HCT116 (cell line): ENCODE measurements at regions not wholly inside any gene's neighbourhood (a gene's known extent, or its start where the extent isn't known, plus 50 kb on each side); places are given as distances from the start of the nearest gene placed in this dataset.

Experiments used
- ATAC-seq: fragments of 200-7000 bp; cut with Tn5 transposase; 2 replicates; pipeline ENCODE4 v1.9.1; 2020; ENCODE audit warnings: mild to moderate bottlenecking, moderate library complexity
- BruUV-seq: library from RNA; stranded (reverse); fragments of 400-500 nt; replicated peaks from 2 replicates; lab custom pipeline; 2021; lab: Mats Ljungman, UMichigan
- CTCF ChIA-PET: fragments of 300-600 bp; sonication (Branson Sonifier 250); formaldehyde crosslinking; loops from one replicate; lab custom pipeline; 2021; ENCODE audit warnings: antibody characterized with exemption; lab: Charles Lee
- POLR2A ChIA-PET: fragments of 300-600, 350-600 bp; sonication (Branson Sonifier 250); formaldehyde crosslinking; loops from one replicate; lab custom pipeline; 2021; ENCODE audit warnings: antibody characterized with exemption; lab: Charles Lee
- RAD21 ChIA-PET, 2 experiments: fragments of 300-600 bp; sonication (Branson Sonifier 250); formaldehyde crosslinking; loops; one replicate each; lab custom pipeline; 2023; ENCODE audit warnings: low total read pairs in 2 of 2; ENCODE audit not compliant: uncharacterized antibody in 2 of 2, unreplicated experiment in 2 of 2, low non-redundant PET in 1 of 2; lab: Charles Lee
- DNase-seq: peaks from one replicate; pipeline ENCODE4 v3.0.0-alpha.2; 2010; ENCODE audit warnings: low read depth, low spot score
- H2AFZ ChIP-seq: fragments of 200-600 bp; shearing (Covaris generic), sonication (generic); 2 replicates; pipeline ENCODE4 v1.6.1; 2017; ENCODE audit warnings: low read depth, mixed run types, mixed read lengths, antibody characterized with exemption, low read length; ENCODE audit not compliant: poor library complexity, severe bottlenecking
- H3K27ac ChIP-seq: 2 replicates; pipeline ENCODE4 v1.5.1; 2012; ENCODE audit warnings: low read depth, low read length
- H3K27me3 ChIP-seq: fragments of 200-600 bp; sonication (generic); 2 replicates; pipeline ENCODE4 v1.6.1; 2016; ENCODE audit warnings: mixed run types, low read length, mixed read lengths; ENCODE audit not compliant: insufficient read depth
- H3K36me3 ChIP-seq, 2 experiments: fragments of 200-500 bp in 1 of 2; fragments of 200-600 bp in 1 of 2; sonication (Bioruptor generic) in 1 of 2; sonication (generic) in 1 of 2; 2 replicates each; pipeline versions ENCODE4 v1.5.1 to v1.6.1; 2014 to 2016; ENCODE audit warnings: low read length in 2 of 2, inconsistent platforms in 1 of 2, mixed read lengths in 1 of 2, mixed run types in 1 of 2; ENCODE audit not compliant: insufficient read depth in 2 of 2, control insufficient read depth in 1 of 2
- H3K4me1 ChIP-seq, 2 experiments: fragments of 200-600 bp in 1 of 2; sonication (generic) in 1 of 2; 2 replicates each; pipeline versions ENCODE4 v1.5.1 to v1.6.1; 2012 to 2017; ENCODE audit warnings: low read length in 2 of 2, inconsistent platforms in 1 of 2, mild to moderate bottlenecking in 1 of 2, mixed read lengths in 1 of 2, mixed run types in 1 of 2, moderate library complexity in 1 of 2; ENCODE audit not compliant: insufficient read depth in 2 of 2, control insufficient read depth in 1 of 2
- H3K4me2 ChIP-seq: fragments of 200-600 bp; sonication (generic); 2 replicates; pipeline ENCODE4 v1.6.1; 2017; ENCODE audit warnings: mixed run types, low read length, mixed read lengths
- H3K4me3 ChIP-seq, 2 experiments: fragments of 200-600 bp in 1 of 2; sonication (generic) in 1 of 2; replicated peaks in 1 of 2; 2 replicates each; pipeline ENCODE4 v1.5.1; 2011 to 2016; ENCODE audit warnings: low read length in 2 of 2, control low read depth in 1 of 2, low read depth in 1 of 2, mild to moderate bottlenecking in 1 of 2, mixed read lengths in 1 of 2, mixed run types in 1 of 2
- H3K79me2 ChIP-seq: fragments of 200-600 bp; sonication (generic); 2 replicates; pipeline ENCODE4 v1.6.1; 2017; ENCODE audit warnings: mild to moderate bottlenecking, mixed run types, low read length, moderate library complexity, mixed read lengths; ENCODE audit not compliant: insufficient read depth
- H3K9ac ChIP-seq: fragments of 200-600 bp; sonication (generic); 2 replicates; pipeline ENCODE4 v1.6.1; 2016; ENCODE audit warnings: low read length, mixed read lengths
- H3K9me2 ChIP-seq: fragments of 200-600 bp; sonication (generic), shearing (Covaris generic); 2 replicates; pipeline ENCODE4 v1.6.1; 2017; ENCODE audit warnings: mixed run types, mild to moderate bottlenecking, moderate library complexity; ENCODE audit not compliant: insufficient read depth
- H3K9me3 ChIP-seq, 2 experiments: fragments of 200-500 bp in 1 of 2; fragments of 200-600 bp in 1 of 2; sonication (Bioruptor generic) in 1 of 2; sonication (generic) in 1 of 2; 2 replicates each; pipeline ENCODE4 v1.6.1; 2014 to 2017; ENCODE audit warnings: low read length in 2 of 2, mixed read lengths in 2 of 2, inconsistent platforms in 1 of 2, low read depth in 1 of 2, mild to moderate bottlenecking in 1 of 2, mixed run types in 1 of 2, moderate library complexity in 1 of 2; ENCODE audit not compliant: control insufficient read depth in 1 of 2, insufficient read depth in 1 of 2
- H4K20me1 ChIP-seq: fragments of 200-600 bp; sonication (generic), shearing (Covaris generic); 2 replicates; pipeline ENCODE4 v1.6.1; 2017; ENCODE audit warnings: mixed run types, mild to moderate bottlenecking, moderate library complexity; ENCODE audit not compliant: insufficient read depth
- EGR1 ChIP-seq: IDR thresholded peaks from 2 replicates; pipeline ENCODE4 v1.6.1; 2012; ENCODE audit warnings: low read depth
- ELF1 ChIP-seq: IDR thresholded peaks from 2 replicates; pipeline ENCODE4 v1.6.1; 2012; ENCODE audit warnings: low read depth, borderline replicate concordance
- EZH2 ChIP-seq: fragments of 200-600 bp; sonication (generic); IDR thresholded peaks from 2 replicates; pipeline ENCODE4 v1.6.1; 2017; ENCODE audit warnings: antibody characterized with exemption, mixed run types
- FOSL1 ChIP-seq: IDR thresholded peaks from 2 replicates; pipeline ENCODE4 v1.6.1; 2012; ENCODE audit warnings: low read depth
- JUND ChIP-seq: IDR thresholded peaks from 2 replicates; pipeline ENCODE4 v1.6.1; 2012
- POLR2A ChIP-seq: IDR thresholded peaks from 2 replicates; pipeline ENCODE4 v1.7.0; 2011; ENCODE audit warnings: borderline replicate concordance; ENCODE audit not compliant: insufficient read depth, insufficient read length; ENCODE audit errors: extremely low read depth
- POLR2AphosphoS5 ChIP-seq: IDR thresholded peaks from 2 replicates; pipeline ENCODE4 v1.6.1; 2011; ENCODE audit warnings: mild to moderate bottlenecking, low read depth, low read length, moderate library complexity
- SIN3A ChIP-seq: IDR thresholded peaks from 2 replicates; pipeline ENCODE4 v1.6.1; 2012; ENCODE audit warnings: low read depth
- SP1 ChIP-seq: IDR thresholded peaks from 2 replicates; pipeline ENCODE4 v1.6.1; 2012; ENCODE audit warnings: low read depth
- TCF7L2 ChIP-seq: IDR thresholded peaks from 2 replicates; pipeline ENCODE4 v1.7.0; 2011; ENCODE audit warnings: borderline replicate concordance, inconsistent platforms; ENCODE audit not compliant: insufficient read depth, insufficient read length; ENCODE audit errors: extremely low read depth
- YY1 ChIP-seq: IDR thresholded peaks from 2 replicates; pipeline ENCODE4 v1.6.1; 2011; ENCODE audit warnings: low read length, low read depth, moderate library complexity, mild to moderate bottlenecking; ENCODE audit not compliant: insufficient replicate concordance; ENCODE audit errors: extremely low read depth
- ZFX ChIP-seq: fragments of 450-650 bp; IDR thresholded peaks from 2 replicates; pipeline ENCODE4 v1.6.1; 2017
- ZNF274 ChIP-seq: fragments of 200-500 bp; sonication (Bioruptor generic); IDR thresholded peaks from 2 replicates; pipeline ENCODE4 v1.6.1; 2014; ENCODE audit warnings: mild to moderate bottlenecking, low read depth, low read length, inconsistent platforms
- intact Hi-C: fragments of 100-400 bp; cut with micrococcal nuclease; formaldehyde crosslinking; loops from 2 replicates; pipeline ENCODE4 v1.10.0; 2022
- TF ChIP-seq, protein P1 (sequence below): IDR thresholded peaks from 2 replicates; pipeline ENCODE4 v1.6.1; 2012; ENCODE audit warnings: low read depth
- TF ChIP-seq, protein P2 (sequence below): IDR thresholded peaks from 2 replicates; pipeline ENCODE4 v1.6.1; 2012
- TF ChIP-seq, protein P3 (sequence below): IDR thresholded peaks from 2 replicates; pipeline ENCODE4 v1.6.1; 2011; ENCODE audit warnings: mild to moderate bottlenecking, low read length, moderate library complexity; ENCODE audit not compliant: insufficient replicate concordance; ENCODE audit errors: extremely low read depth
- TF ChIP-seq, protein P4 (sequence below): IDR thresholded peaks from 2 replicates; pipeline ENCODE4 v1.6.1; 2012
- TF ChIP-seq, protein P5 (sequence below), 3 experiments: fragments of 200-600 bp in 1 of 3; sonication (generic) in 1 of 3; IDR thresholded peaks in 2 of 3; conservative IDR thresholded peaks in 1 of 3; 2 replicates each; pipeline ENCODE4 v1.5.1; 2012 to 2017; ENCODE audit warnings: low read depth in 2 of 3, low read length in 2 of 3, antibody characterized with exemption in 1 of 3, borderline replicate concordance in 1 of 3, control low read depth in 1 of 3, mild to moderate bottlenecking in 1 of 3, mixed read lengths in 1 of 3, mixed run types in 1 of 3, moderate library complexity in 1 of 3; ENCODE audit not compliant: insufficient read depth in 1 of 3

DNA sequence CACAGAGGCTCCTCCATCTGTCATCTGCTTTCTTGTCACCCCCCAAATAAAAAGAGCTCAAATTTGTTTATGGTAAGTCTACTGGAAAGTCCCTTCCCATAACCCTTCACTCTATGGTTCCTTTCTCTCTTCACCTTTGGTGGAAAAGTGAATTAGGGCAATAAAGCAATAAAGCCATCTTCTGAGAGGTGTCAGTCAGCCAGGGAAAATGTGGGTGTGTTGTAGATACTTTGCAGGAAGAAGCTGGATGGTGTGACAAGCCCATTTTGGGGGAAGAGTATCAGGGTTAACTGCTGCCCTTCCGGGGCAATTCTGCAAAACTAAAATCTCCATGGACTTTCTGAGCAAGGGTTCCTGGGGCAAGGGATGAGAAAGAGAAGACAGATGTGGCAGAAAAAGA, 197.9 kb downstream of the SH3BP4 start:
- no TSS peak for BruUV-seq
- POLR2A ChIA-PET = no interaction called here
- no peak for TF ChIP-seq ZNF274
- no peak for TF ChIP-seq YY1
- no peak for TF ChIP-seq TCF7L2
- TF ChIP-seq SP1 = no peak
- no peak for TF ChIP-seq ELF1
- TF ChIP-seq POLR2A = no peak
- TF ChIP-seq, protein P1, sequence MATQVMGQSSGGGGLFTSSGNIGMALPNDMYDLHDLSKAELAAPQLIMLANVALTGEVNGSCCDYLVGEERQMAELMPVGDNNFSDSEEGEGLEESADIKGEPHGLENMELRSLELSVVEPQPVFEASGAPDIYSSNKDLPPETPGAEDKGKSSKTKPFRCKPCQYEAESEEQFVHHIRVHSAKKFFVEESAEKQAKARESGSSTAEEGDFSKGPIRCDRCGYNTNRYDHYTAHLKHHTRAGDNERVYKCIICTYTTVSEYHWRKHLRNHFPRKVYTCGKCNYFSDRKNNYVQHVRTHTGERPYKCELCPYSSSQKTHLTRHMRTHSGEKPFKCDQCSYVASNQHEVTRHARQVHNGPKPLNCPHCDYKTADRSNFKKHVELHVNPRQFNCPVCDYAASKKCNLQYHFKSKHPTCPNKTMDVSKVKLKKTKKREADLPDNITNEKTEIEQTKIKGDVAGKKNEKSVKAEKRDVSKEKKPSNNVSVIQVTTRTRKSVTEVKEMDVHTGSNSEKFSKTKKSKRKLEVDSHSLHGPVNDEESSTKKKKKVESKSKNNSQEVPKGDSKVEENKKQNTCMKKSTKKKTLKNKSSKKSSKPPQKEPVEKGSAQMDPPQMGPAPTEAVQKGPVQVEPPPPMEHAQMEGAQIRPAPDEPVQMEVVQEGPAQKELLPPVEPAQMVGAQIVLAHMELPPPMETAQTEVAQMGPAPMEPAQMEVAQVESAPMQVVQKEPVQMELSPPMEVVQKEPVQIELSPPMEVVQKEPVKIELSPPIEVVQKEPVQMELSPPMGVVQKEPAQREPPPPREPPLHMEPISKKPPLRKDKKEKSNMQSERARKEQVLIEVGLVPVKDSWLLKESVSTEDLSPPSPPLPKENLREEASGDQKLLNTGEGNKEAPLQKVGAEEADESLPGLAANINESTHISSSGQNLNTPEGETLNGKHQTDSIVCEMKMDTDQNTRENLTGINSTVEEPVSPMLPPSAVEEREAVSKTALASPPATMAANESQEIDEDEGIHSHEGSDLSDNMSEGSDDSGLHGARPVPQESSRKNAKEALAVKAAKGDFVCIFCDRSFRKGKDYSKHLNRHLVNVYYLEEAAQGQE = no peak
- no peak for TF ChIP-seq EGR1
- TF ChIP-seq SIN3A = no peak
- TF ChIP-seq, protein P2, sequence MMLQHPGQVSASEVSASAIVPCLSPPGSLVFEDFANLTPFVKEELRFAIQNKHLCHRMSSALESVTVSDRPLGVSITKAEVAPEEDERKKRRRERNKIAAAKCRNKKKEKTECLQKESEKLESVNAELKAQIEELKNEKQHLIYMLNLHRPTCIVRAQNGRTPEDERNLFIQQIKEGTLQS = no peak
- TF ChIP-seq, protein P3, sequence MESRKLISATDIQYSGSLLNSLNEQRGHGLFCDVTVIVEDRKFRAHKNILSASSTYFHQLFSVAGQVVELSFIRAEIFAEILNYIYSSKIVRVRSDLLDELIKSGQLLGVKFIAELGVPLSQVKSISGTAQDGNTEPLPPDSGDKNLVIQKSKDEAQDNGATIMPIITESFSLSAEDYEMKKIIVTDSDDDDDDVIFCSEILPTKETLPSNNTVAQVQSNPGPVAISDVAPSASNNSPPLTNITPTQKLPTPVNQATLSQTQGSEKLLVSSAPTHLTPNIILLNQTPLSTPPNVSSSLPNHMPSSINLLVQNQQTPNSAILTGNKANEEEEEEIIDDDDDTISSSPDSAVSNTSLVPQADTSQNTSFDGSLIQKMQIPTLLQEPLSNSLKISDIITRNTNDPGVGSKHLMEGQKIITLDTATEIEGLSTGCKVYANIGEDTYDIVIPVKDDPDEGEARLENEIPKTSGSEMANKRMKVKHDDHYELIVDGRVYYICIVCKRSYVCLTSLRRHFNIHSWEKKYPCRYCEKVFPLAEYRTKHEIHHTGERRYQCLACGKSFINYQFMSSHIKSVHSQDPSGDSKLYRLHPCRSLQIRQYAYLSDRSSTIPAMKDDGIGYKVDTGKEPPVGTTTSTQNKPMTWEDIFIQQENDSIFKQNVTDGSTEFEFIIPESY = no peak
- TF ChIP-seq, protein P4, sequence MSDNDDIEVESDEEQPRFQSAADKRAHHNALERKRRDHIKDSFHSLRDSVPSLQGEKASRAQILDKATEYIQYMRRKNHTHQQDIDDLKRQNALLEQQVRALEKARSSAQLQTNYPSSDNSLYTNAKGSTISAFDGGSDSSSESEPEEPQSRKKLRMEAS = no peak
- TF ChIP-seq FOSL1 = no peak
- TF ChIP-seq POLR2AphosphoS5 = no peak
- TF ChIP-seq EZH2 = no peak
- no peak for TF ChIP-seq JUND
- TF ChIP-seq, protein P5, sequence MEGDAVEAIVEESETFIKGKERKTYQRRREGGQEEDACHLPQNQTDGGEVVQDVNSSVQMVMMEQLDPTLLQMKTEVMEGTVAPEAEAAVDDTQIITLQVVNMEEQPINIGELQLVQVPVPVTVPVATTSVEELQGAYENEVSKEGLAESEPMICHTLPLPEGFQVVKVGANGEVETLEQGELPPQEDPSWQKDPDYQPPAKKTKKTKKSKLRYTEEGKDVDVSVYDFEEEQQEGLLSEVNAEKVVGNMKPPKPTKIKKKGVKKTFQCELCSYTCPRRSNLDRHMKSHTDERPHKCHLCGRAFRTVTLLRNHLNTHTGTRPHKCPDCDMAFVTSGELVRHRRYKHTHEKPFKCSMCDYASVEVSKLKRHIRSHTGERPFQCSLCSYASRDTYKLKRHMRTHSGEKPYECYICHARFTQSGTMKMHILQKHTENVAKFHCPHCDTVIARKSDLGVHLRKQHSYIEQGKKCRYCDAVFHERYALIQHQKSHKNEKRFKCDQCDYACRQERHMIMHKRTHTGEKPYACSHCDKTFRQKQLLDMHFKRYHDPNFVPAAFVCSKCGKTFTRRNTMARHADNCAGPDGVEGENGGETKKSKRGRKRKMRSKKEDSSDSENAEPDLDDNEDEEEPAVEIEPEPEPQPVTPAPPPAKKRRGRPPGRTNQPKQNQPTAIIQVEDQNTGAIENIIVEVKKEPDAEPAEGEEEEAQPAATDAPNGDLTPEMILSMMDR (IDR thresholded peaks at IDR 0.05 in 2 of 3, conservative IDR thresholded peaks at IDR 0.05 in 1 of 3; ENCODE audit: borderline replicate concordance in 1 of 3, insufficient read depth in 1 of 3, low read depth in 2 of 3, low read length in 2 of 3) = no peak
- TF ChIP-seq ZFX = no peak
- Histone ChIP-seq H3K27ac (no peak overlapping the region), H4K20me1 (no peaks in the 10 kb centered on the region), H3K9me2 (no peaks in the 10 kb centered on the region), H3K27me3 (peaks cover 11% of the 10 kb centered on the region; the same call in 1 of the 2 replicates), H3K79me2 (no peaks in the 10 kb centered on the region), H3K9ac (no peak overlapping the region), H3K36me3 (no peaks in the 10 kb centered on the region), H3K4me2 (no peak overlapping the region), H3K4me1 (no peaks in the 10 kb centered on the region), H2AFZ (no peak overlapping the region), H3K9me3 (no peaks in the 10 kb centered on the region), H3K4me3 (no peak overlapping the region)
- DNase-seq (no peak), ATAC-seq (no peak)
- CTCF ChIA-PET = no interaction called here
- RAD21 ChIA-PET = no interaction called here
- intact Hi-C loops = no loop called here
